SKM-1 (cell line): ENCODE measurements at regions not wholly inside any gene's neighbourhood (a gene's known extent, or its start where the extent isn't known, plus 50 kb on each side); places are given as distances from the start of the nearest gene placed in this dataset.
"Not testable (repeated sequence)": the region's sequence is repeated elsewhere in the genome, so short reads cannot be mapped to it uniquely, and the experiment has no call there.

ENCODE experiments used
- DNase-seq: peaks from one replicate; lab custom pipeline; 2025; ENCODE audit not compliant: unreplicated experiment; lab: John Stamatoyannopoulos, UW

- peak; percentile 20 for DNase-seq
Observed at GRCh38 chr2:194491409-194492115, 1165.5 kb upstream of the SLC39A10 start.

GRCh38 chr2:194486326-194486725, 1170.7 kb upstream of the SLC39A10 start:
- DNase-seq, result no peak

DNA sequence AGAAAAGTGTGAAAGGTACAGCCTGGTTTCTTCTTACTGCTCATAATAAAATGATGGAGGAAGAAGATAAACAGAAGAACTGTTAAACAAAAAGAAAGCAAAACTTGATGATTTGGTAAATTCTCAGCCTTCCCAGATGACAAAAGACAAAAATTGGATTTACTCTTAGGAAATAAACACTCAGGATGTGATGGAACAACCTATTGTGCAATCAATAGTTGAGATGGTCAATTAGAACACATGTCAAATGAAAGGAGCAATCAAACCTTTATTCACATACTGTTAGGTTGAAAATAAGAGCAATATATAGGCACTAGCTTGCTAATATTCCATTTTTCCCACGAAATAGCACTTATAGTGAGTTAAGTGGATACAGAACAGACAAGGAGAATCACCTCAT, 1174.0 kb upstream of the SLC39A10 start:
- no peak for DNase-seq

GRCh38 chr2:194465641-194466040, 1191.4 kb upstream of the SLC39A10 start:
- DNase-seq, result no peak

- no peak for DNase-seq
Observed at GRCh38 chr2:194464964-194465638, 1191.9 kb upstream of the SLC39A10 start.

DNA sequence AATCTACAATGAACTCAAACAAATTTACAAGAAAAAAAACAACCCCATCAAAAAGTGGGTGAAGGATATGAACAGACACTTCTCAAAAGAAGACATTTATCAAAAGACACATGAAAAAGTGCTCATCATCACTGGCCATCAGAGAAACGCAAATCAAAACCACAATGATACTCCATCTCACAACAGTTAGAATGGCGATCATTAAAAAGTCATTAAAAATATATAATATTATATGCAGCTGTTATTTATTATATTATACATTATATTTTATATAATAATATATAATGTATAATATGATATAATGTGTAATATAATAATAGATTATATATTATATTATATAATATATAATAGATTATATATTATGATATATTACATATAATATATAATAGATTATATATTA, 1194.1 kb upstream of the SLC39A10 start:
- not testable (repeated sequence) for DNase-seq

DNA sequence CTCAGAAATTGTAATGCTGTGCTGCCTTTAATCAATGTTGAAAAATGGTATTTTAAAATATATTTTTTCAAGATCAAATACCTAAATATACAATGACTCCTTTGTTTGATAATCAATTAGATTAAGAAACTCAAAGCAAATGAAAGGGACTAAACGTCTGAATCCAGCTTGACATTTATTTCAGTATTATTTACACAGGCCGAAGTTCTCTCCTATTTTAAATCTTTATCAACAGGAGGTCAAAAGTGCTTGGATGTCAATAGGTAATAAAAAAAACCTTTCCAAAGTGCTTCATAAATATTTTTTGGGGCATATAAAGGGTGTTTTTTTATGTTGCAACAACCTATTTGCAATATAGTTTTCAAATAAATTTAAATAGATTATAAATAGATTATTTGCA, 1201.7 kb upstream of the SLC39A10 start:
- no peak for DNase-seq

DNA sequence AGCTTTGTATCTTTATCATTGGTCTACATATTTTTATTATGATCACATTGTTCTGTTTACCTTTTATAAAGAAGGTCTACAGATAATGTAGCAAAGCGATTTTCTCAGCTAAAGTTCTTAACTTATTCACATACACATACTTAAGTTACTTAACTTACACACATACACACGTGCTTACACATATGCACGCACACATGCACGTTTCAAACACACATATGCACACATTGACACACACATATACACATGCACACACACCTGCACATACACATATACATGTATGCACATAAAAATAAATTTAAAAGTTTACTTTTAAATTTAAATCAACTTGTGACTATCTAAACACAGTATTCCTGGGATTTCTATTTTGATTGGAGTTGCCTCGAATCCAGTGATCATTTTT, 1204.5 kb upstream of the SLC39A10 start:
- no peak for DNase-seq

GRCh38 chr2:194445226-194445625, 1211.8 kb upstream of the SLC39A10 start:
- no peak for DNase-seq

GRCh38 chr2:194443926-194444325, 1213.1 kb upstream of the SLC39A10 start:
- DNase-seq, result no peak

DNA sequence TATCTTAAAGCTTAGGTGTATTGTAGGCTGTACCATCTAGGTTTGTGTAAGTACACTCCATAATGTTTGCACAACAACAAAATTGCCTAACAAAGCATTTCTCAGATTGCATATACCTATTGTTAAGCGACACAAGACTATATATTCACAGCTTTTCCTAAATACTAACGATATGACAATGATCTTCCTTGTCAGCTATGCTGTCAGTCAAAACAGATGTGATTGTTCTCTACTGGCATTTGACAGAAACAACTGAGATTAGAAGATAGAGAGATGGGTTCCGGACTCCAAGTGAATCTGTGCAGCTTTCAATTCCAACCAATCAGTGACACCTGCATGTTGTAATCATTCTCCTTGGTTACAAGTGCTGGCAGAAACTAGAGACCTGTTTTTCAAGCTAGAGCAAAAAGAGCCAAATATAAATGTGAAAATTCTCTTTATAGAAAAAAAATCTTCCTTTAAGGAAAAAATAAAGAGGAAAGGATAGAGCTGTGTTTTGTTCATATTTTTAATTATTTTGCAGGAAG, 1232.3 kb upstream of the SLC39A10 start:
- no peak for DNase-seq

GRCh38 chr2:194411221-194411620, 1245.8 kb upstream of the SLC39A10 start:
- DNase-seq, result no peak

GRCh38 chr2:194395818-194396217, 1261.2 kb upstream of the SLC39A10 start:
- DNase-seq, result no peak

GRCh38 chr2:194385376-194385775, 1271.7 kb upstream of the SLC39A10 start:
- DNase-seq, result no peak

- no peak for DNase-seq
Observed at GRCh38 chr2:194383401-194383800, 1273.6 kb upstream of the SLC39A10 start.

- DNase-seq, result no peak
Observed at GRCh38 chr2:194382221-194382620, 1274.8 kb upstream of the SLC39A10 start.

DNA sequence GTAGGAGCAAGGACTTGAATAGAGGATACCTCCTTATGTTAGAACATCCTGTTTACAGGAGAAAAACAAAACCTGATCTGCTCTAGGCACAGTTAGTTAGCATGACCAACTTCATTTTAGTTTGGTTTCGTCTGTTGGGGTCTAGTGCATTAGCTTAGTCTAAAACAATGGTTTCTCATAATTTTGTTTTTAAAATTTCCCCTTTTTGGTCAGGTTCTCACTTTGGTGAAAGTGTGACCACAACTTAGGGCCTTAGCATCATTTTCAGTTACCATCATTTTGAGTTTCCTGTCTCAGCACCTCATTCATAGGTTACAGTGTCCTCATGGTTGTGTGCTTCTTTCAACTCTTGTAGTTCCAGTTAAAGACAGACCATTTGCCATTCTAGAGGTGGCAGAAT, 1277.0 kb upstream of the SLC39A10 start:
- DNase-seq, result no peak

GRCh38 chr2:194367390-194367789, 1289.6 kb upstream of the SLC39A10 start:
- not testable (repeated sequence) for DNase-seq

DNA sequence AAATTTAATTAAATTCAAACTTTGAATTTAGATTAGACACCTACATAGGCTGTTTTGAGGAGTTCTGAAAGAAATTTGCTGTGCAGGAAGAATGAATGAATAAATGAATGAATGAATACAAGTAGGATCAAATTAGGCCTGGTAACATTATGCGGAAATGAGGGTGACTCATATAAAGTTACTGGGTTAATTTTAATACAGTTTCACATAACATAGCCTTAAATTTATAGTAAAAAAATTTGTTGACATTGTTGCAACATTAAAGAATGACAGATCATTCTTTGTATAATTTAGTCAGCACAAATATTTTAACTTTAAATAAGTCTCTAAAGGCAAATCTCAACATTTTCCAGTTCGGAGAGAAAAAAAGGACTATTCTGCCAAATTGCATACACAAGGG, 1293.1 kb upstream of the SLC39A10 start:
- no peak for DNase-seq

GRCh38 chr2:194363295-194363694, 1293.7 kb upstream of the SLC39A10 start:
- no peak for DNase-seq

GRCh38 chr2:194352505-194352904, 1304.5 kb upstream of the SLC39A10 start:
- no peak for DNase-seq

DNA sequence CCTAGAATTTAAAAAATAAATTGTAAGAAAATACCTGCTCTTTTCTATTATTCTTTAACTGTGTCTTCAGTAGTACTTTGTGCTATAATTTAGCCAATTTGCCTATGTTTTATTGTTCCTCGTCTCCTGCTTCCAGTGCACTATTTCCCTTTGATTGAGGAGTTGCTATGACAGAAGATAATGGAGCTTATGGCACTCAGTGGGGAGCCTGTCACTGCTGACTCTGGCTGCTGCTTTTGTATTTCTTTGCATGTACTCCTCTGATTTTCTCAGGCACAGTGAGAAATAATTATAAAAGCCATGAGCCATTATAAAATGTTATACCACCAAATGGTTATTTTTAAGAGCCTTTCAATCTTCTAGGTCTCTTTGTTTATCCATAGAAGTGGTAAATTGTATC, 1310.8 kb upstream of the SLC39A10 start:
- DNase-seq, result no peak
